ENCODE measurements at regions not wholly inside any gene's neighbourhood (a gene's known extent, or its start where the extent isn't known, plus 50 kb on each side); places are given as distances from the start of the nearest gene placed in this dataset.

GRCh38 chr11:100543386-100543785, 143.7 kb upstream of the ARHGAP42 start:
- no peak for TF ChIP-seq CTCF (IDR thresholded peaks at IDR 0.05)
- no peak overlapping the region for H3K4me3 ChIP-seq

GRCh38 chr11:100545556-100545955, 141.5 kb upstream of the ARHGAP42 start:
- H3K27me3 ChIP-seq = no peaks in the 10 kb centered on the region

More at GRCh38 chr11:100543386-100543785, 143.7 kb upstream of the ARHGAP42 start:
- Histone ChIP-seq H3K4me1 (no peaks in the 10 kb centered on the region), H3K36me3 (no peaks in the 10 kb centered on the region), H3K27me3 (no peaks in the 10 kb centered on the region), H3K27ac (no peak overlapping the region), H3K9me3 (no peaks in the 10 kb centered on the region)
- DNase-seq (ENCODE audit: low spot score) = no peak

GRCh38 chr11:100545970-100546369, 141.1 kb upstream of the ARHGAP42 start:
- Histone ChIP-seq H3K4me1 (no peaks in the 10 kb centered on the region), H3K9me3 (no peaks in the 10 kb centered on the region), H3K27ac (no peak overlapping the region), H3K36me3 (no peaks in the 10 kb centered on the region), H3K4me3 (no peak overlapping the region), H3K27me3 (no peaks in the 10 kb centered on the region)
- TF ChIP-seq CTCF (IDR thresholded peaks at IDR 0.05) = no peak
- DNase-seq (ENCODE audit: low spot score) = no peak

More at GRCh38 chr11:100545556-100545955, 141.5 kb upstream of the ARHGAP42 start:
- H3K4me1 ChIP-seq = no peaks in the 10 kb centered on the region
- DNase-seq (ENCODE audit: low spot score) = no peak
- no peak overlapping the region for H3K27ac ChIP-seq
- no peaks in the 10 kb centered on the region for H3K9me3 ChIP-seq
- no peak for TF ChIP-seq CTCF (IDR thresholded peaks at IDR 0.05)
- H3K36me3 ChIP-seq = no peaks in the 10 kb centered on the region
- no peak overlapping the region for H3K4me3 ChIP-seq

GRCh38 chr11:100546714-100547113, 140.4 kb upstream of the ARHGAP42 start:
- no peak overlapping the region for H3K4me3 ChIP-seq
- no peaks in the 10 kb centered on the region for H3K36me3 ChIP-seq
- H3K27me3 ChIP-seq = no peaks in the 10 kb centered on the region
- no peak for TF ChIP-seq CTCF (IDR thresholded peaks at IDR 0.05)
- no peaks in the 10 kb centered on the region for H3K4me1 ChIP-seq
- no peak overlapping the region for H3K27ac ChIP-seq
- no peak for DNase-seq (ENCODE audit: low spot score)
- H3K9me3 ChIP-seq = no peaks in the 10 kb centered on the region

GRCh38 chr11:100550298-100550697, 136.8 kb upstream of the ARHGAP42 start:
- no peak overlapping the region for H3K27ac ChIP-seq
- no peaks in the 10 kb centered on the region for H3K36me3 ChIP-seq
- TF ChIP-seq CTCF (IDR thresholded peaks at IDR 0.05) = no peak
- no peaks in the 10 kb centered on the region for H3K27me3 ChIP-seq
- no peaks in the 10 kb centered on the region for H3K4me1 ChIP-seq
- H3K9me3 ChIP-seq = no peaks in the 10 kb centered on the region
- no peak overlapping the region for H3K4me3 ChIP-seq
- no peak for DNase-seq (ENCODE audit: low spot score)

- Histone ChIP-seq H3K4me3 (no peak overlapping the region), H3K4me1 (no peaks in the 10 kb centered on the region), H3K27ac (no peak overlapping the region), H3K9me3 (no peaks in the 10 kb centered on the region), H3K36me3 (no peaks in the 10 kb centered on the region), H3K27me3 (no peaks in the 10 kb centered on the region)
- no peak for TF ChIP-seq CTCF (IDR thresholded peaks at IDR 0.05)
- DNase-seq (ENCODE audit: low spot score) = no peak
Measured at GRCh38 chr11:100550912-100551632, 136.0 kb upstream of the ARHGAP42 start.
